SK-N-SH (cell line): ENCODE measurements at regions not wholly inside any gene's neighbourhood (a gene's known extent, or its start where the extent isn't known, plus 50 kb on each side); places are given as distances from the start of the nearest gene placed in this dataset.

Experiments
- CTCF ChIP-seq: fragments of 200-600 bp; sonication (generic); IDR thresholded peaks from 2 replicates; pipeline ENCODE4 v1.6.1; 2017; ENCODE audit warnings: antibody characterized with exemption, mild to moderate bottlenecking, moderate library complexity
- EZH2phosphoT487 ChIP-seq: fragments of 200-600 bp; sonication (generic); IDR thresholded peaks from 2 replicates; pipeline ENCODE4 v1.6.1; 2017; ENCODE audit warnings: low read depth, mixed run types, mild to moderate bottlenecking, antibody characterized with exemption, moderate library complexity, borderline replicate concordance
- JUND ChIP-seq: IDR thresholded peaks from 2 replicates; pipeline ENCODE4 v1.4.0; 2012
- MAX ChIP-seq: IDR thresholded peaks from 2 replicates; pipeline ENCODE4 v1.4.0; 2012; ENCODE audit warnings: low read depth
- PBX3 ChIP-seq: IDR thresholded peaks from 2 replicates; pipeline ENCODE4; 2012
- RFX5 ChIP-seq: IDR thresholded peaks from 2 replicates; pipeline ENCODE4 v1.6.1; 2012; ENCODE audit warnings: mild to moderate bottlenecking, improper control_type of control experiment, low read length
- RXRA ChIP-seq: IDR thresholded peaks from 2 replicates; pipeline ENCODE4 v1.4.0; 2012; ENCODE audit warnings: low read depth, mild to moderate bottlenecking, borderline replicate concordance
- TAF1 ChIP-seq: IDR thresholded peaks from 2 replicates; pipeline ENCODE4 v1.6.1; 2012; ENCODE audit warnings: low read depth, mild to moderate bottlenecking, low read length, moderate library complexity, borderline replicate concordance
- TEAD4 ChIP-seq: IDR thresholded peaks from 2 replicates; pipeline ENCODE4 v1.4.0; 2012; ENCODE audit warnings: mild to moderate bottlenecking, borderline replicate concordance; ENCODE audit not compliant: insufficient read depth
- USF2 ChIP-seq: fragments of 150-350 bp; IDR thresholded peaks from 2 replicates; pipeline ENCODE4 v1.6.1; 2017; ENCODE audit warnings: antibody characterized with exemption, low read length, low read depth, borderline replicate concordance

GRCh38 chr16:64251742-64252141 is 870.1 kb downstream of the CDH11 start:
- TF ChIP-seq USF2 (no peak), EZH2phosphoT487 (no peak), JUND (no peak), PBX3 (no peak), CTCF (no peak), TEAD4 (no peak), RXRA (no peak), RFX5 (no peak), TAF1 (no peak), MAX (no peak)
